ENCODE measurements at regions not wholly inside any gene's neighbourhood (a gene's known extent, or its start where the extent isn't known, plus 50 kb on each side); places are given as distances from the start of the nearest gene placed in this dataset.

DNA sequence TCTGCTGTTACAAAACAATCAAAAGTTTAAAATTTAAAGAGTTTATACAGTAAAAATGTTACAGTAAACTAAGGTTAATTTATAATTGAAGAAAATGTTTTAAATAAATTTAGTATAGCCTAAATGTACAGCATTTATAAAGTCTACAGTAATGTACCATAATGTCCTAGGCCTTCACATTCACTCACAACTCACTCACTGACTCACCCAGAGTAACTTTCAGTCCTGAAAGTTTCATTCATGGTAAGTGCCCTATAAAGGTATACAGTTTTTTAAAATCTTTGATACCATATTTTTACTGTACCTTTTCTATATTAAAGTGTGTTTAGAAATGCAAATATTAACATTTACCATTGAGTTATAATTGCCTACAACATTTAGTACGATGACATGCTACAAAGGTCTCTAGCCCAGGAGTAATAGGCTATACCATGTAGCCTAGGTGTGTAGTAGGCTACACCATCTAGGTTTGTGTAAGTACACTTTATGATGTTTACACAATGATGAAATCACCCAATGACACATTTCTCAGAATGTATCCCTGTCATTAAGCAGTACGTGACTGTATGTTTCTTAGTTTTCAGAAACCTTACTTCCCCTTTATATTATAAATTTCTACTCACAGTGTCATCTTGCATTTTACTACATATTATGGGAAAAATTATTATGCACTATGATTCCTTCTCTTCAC, 320.8 kb downstream of the ADAM29 start:
- TF ChIP-seq POLR2AphosphoS5 (IDR thresholded peaks at IDR 0.05; ENCODE audit: low read depth, low read length) = no peak
- TF ChIP-seq, protein P1, sequence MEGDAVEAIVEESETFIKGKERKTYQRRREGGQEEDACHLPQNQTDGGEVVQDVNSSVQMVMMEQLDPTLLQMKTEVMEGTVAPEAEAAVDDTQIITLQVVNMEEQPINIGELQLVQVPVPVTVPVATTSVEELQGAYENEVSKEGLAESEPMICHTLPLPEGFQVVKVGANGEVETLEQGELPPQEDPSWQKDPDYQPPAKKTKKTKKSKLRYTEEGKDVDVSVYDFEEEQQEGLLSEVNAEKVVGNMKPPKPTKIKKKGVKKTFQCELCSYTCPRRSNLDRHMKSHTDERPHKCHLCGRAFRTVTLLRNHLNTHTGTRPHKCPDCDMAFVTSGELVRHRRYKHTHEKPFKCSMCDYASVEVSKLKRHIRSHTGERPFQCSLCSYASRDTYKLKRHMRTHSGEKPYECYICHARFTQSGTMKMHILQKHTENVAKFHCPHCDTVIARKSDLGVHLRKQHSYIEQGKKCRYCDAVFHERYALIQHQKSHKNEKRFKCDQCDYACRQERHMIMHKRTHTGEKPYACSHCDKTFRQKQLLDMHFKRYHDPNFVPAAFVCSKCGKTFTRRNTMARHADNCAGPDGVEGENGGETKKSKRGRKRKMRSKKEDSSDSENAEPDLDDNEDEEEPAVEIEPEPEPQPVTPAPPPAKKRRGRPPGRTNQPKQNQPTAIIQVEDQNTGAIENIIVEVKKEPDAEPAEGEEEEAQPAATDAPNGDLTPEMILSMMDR (IDR thresholded peaks at IDR 0.05; ENCODE audit: control extremely low read depth in 1 of 3, insufficient read depth in 1 of 3, low read depth in 1 of 3, low read length in 3 of 3) = no peak

Data from H1 (cell line).